Neural cell (in vitro differentiated cells): ENCODE measurements at regions not wholly inside any gene's neighbourhood (a gene's known extent, or its start where the extent isn't known, plus 50 kb on each side); places are given as distances from the start of the nearest gene placed in this dataset.

Experiments
- EP300 ChIP-seq: fragments of 450-650 bp; conservative IDR thresholded peaks from 2 replicates; pipeline ENCODE4 v1.6.1; 2014; ENCODE audit warnings: antibody characterized with exemption, mild to moderate bottlenecking, moderate library complexity; ENCODE audit not compliant: poor library complexity, severe bottlenecking
- EZH2 ChIP-seq: fragments of 200-600, 300-800 bp; shearing (Covaris generic), sonication (generic); IDR thresholded peaks from 2 replicates; pipeline ENCODE4 v1.6.1; 2014; ENCODE audit warnings: antibody characterized with exemption, low read length, borderline replicate concordance, mild to moderate bottlenecking; ENCODE audit not compliant: insufficient read depth, poor library complexity, severe bottlenecking
- MXI1 ChIP-seq: fragments of 450-650 bp; conservative IDR thresholded peaks from 2 replicates; pipeline ENCODE4 v1.6.1; 2014; ENCODE audit warnings: antibody characterized with exemption, mild to moderate bottlenecking; ENCODE audit not compliant: poor library complexity, severe bottlenecking
- RAD21 ChIP-seq: fragments of 450-650 bp; conservative IDR thresholded peaks from 2 replicates; pipeline ENCODE4 v1.6.1; 2014; ENCODE audit warnings: antibody characterized with exemption, mild to moderate bottlenecking, moderate library complexity
- TAF1 ChIP-seq: IDR thresholded peaks from 2 replicates; pipeline ENCODE4 v1.6.1; 2012; ENCODE audit warnings: low read depth
- TF ChIP-seq, protein P1 (sequence below): fragments of 450-650 bp; IDR thresholded peaks from 2 replicates; pipeline ENCODE4 v1.5.1; 2014; ENCODE audit warnings: antibody characterized with exemption, mild to moderate bottlenecking, moderate library complexity; ENCODE audit not compliant: poor library complexity, severe bottlenecking

DNA sequence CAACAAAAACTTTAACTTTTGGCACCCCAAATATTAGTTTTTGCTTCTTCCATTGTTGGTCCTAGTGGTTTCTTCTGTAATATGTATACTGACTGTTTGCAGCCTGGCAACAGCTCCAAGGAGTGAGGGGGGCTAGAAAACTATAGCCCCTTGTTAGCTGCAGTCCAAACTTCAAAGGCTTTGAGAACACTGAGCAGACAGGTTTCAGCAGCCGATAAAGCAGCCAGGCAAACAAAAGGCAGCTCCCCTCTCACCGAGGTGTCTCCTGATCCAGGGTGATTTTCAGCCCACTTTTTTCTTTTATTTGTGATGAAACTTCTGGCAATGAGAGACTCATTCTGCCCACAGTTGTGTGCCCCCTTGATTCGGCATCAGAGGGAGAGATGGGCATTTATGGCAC lies 80.7 kb downstream of the OLIG3 start:
- TF ChIP-seq, protein P1, sequence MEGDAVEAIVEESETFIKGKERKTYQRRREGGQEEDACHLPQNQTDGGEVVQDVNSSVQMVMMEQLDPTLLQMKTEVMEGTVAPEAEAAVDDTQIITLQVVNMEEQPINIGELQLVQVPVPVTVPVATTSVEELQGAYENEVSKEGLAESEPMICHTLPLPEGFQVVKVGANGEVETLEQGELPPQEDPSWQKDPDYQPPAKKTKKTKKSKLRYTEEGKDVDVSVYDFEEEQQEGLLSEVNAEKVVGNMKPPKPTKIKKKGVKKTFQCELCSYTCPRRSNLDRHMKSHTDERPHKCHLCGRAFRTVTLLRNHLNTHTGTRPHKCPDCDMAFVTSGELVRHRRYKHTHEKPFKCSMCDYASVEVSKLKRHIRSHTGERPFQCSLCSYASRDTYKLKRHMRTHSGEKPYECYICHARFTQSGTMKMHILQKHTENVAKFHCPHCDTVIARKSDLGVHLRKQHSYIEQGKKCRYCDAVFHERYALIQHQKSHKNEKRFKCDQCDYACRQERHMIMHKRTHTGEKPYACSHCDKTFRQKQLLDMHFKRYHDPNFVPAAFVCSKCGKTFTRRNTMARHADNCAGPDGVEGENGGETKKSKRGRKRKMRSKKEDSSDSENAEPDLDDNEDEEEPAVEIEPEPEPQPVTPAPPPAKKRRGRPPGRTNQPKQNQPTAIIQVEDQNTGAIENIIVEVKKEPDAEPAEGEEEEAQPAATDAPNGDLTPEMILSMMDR: no peak
- TF ChIP-seq EP300 (no peak), RAD21 (no peak), EZH2 (no peak), TAF1 (no peak), MXI1 (no peak)
